Pancreas (tissue), 10 donors: ENCODE measurements at regions not wholly inside any gene's neighbourhood (a gene's known extent, or its start where the extent isn't known, plus 50 kb on each side); places are given as distances from the start of the nearest gene placed in this dataset.

Source experiments
- ATAC-seq, 4 donors: fragments of 200-7000 bp; cut with Tn5 transposase; one replicate each; pipeline versions ENCODE4 v1.8.0 to v1.9.1; 2020; ENCODE audit warnings: mild to moderate bottlenecking in 4 of 4, moderate library complexity in 4 of 4
- DNase-seq, 6 donors: peaks; one replicate each; pipeline ENCODE4 v3.0.0-alpha.2; 2020
- FAIRE-seq: peaks from 2 replicates; lab custom pipeline; 2012; peaks lifted over from hg19 to GRCh38; lab: Jason Lieb, UNC
- H3K27ac ChIP-seq, 4 donors: fragments of 200-600 bp; sonication (generic); 1 replicate in 3 of 4; 2 replicates in 1 of 4; pipeline versions ENCODE4 v1.5.0 to v1.8.0; 2020
- H3K27me3 ChIP-seq, 4 donors: fragments of 200-600 bp; one replicate each; pipeline ENCODE4 v1.8.0; 2021
- H3K36me3 ChIP-seq, 3 donors: fragments of 200-600 bp; sonication (generic) in 1 of 3; one replicate each; pipeline versions ENCODE4 v1.5.0 to v1.8.0; 2020 to 2021
- H3K4me1 ChIP-seq, 3 donors: fragments of 200-600 bp; one replicate each; pipeline ENCODE4 v1.8.0; 2021
- H3K4me3 ChIP-seq, 4 donors: fragments of 200-600 bp; sonication (generic) in 2 of 4; one replicate each; pipeline versions ENCODE4 v1.5.0 to v1.8.0; 2020 to 2021
- H3K9me3 ChIP-seq, 4 donors: fragments of 200-600 bp; one replicate each; pipeline ENCODE4 v1.8.0; 2021
- CTCF ChIP-seq, 4 donors: fragments of 200-600 bp; sonication (generic) in 3 of 4; IDR thresholded peaks; one replicate each; pipeline versions ENCODE4 v1.5.0 to v1.8.0; 2021; ENCODE audit warnings: antibody characterized with exemption in 4 of 4
- WGBS, 2 donors: extraction: QIAGEN DNeasy Blood & Tissue Kit; methylation state at CpG; one replicate each; pipeline ENCODE4 v1.1.7; 2013; 5-methylcytosine and 5-hydroxymethylcytosine counted together
- intact Hi-C, 3 donors: fragments of 100-400 bp; cut with DNase I; formaldehyde crosslinking; loops; one replicate each; pipeline versions ENCODE4 v1.11.1 to v1.14.2; 2022
- donor health status: healthy with polysubstance abuse.
- donor health status: DM: no; HTN: no; CAD: no; lungs with moderate emphysema.
- donor health status: DM: no; HTN: no; CAD: no.
- donor health status: control.
- donor health status: control.
- donor health status: Bipolar disorder and iron deficiency.
- donor health status: DM: yes; HTN: yes; CAD: no.
- donor health status: DM: no; HTN: no; CAD: no.
- donor health status: DM: no; HTN: no; CAD: no.
- donor health status: DM: yes; HTN: yes; CAD: no.

GRCh38 chr5:82835488-82835887 is 241.7 kb downstream of the TMEM167A start:
- no peak for ATAC-seq
- no peaks in the 10 kb centered on the region for H3K4me1 ChIP-seq
- TF ChIP-seq CTCF (IDR thresholded peaks at IDR 0.05): no peak
- no peaks in the 10 kb centered on the region for H3K27me3 ChIP-seq
- no peaks in the 10 kb centered on the region for H3K36me3 ChIP-seq
- FAIRE-seq: no peak
- no peak overlapping the region for H3K27ac ChIP-seq
- DNase-seq: no peak
- intact Hi-C loops: no loop called here
- H3K9me3 ChIP-seq: no peaks in the 10 kb centered on the region
- no peak overlapping the region for H3K4me3 ChIP-seq

- Histone ChIP-seq H3K27ac (no peak overlapping the region), H3K4me3 (no peak overlapping the region), H3K27me3 (no peaks in the 10 kb centered on the region), H3K4me1 (no peaks in the 10 kb centered on the region), H3K9me3 (no peaks in the 10 kb centered on the region), H3K36me3 (no peaks in the 10 kb centered on the region)
- intact Hi-C loops: no loop called here
- DNase-seq (no peak), ATAC-seq (no peak), FAIRE-seq (no peak)
- no peak for TF ChIP-seq CTCF (IDR thresholded peaks at IDR 0.05)
Measured at GRCh38 chr5:82834151-82834550, 243.0 kb downstream of the TMEM167A start.

GRCh38 chr5:82833277-82833676 is 243.9 kb downstream of the TMEM167A start:
- H3K4me1 ChIP-seq: no peaks in the 10 kb centered on the region
- H3K27ac ChIP-seq: no peak overlapping the region
- DNase-seq (no peak), FAIRE-seq (no peak), ATAC-seq (no peak)
- H3K9me3 ChIP-seq: no peaks in the 10 kb centered on the region
- H3K27me3 ChIP-seq: no peaks in the 10 kb centered on the region
- no peak overlapping the region for H3K4me3 ChIP-seq
- intact Hi-C loops: no loop called here
- WGBS, 2 donors: 90 to 94% methylated on average over 3 of the region's 3 CpGs
- no peak for TF ChIP-seq CTCF (IDR thresholded peaks at IDR 0.05)
- no peaks in the 10 kb centered on the region for H3K36me3 ChIP-seq

GRCh38 chr5:82832445-82832844 is 244.7 kb downstream of the TMEM167A start:
- H3K4me3 ChIP-seq: no peak overlapping the region
- H3K9me3 ChIP-seq: no peaks in the 10 kb centered on the region
- no peak overlapping the region for H3K27ac ChIP-seq
- H3K27me3 ChIP-seq: no peaks in the 10 kb centered on the region
- DNase-seq (no peak), ATAC-seq (no peak), FAIRE-seq (no peak)
- no peaks in the 10 kb centered on the region for H3K36me3 ChIP-seq
- no peaks in the 10 kb centered on the region for H3K4me1 ChIP-seq
- TF ChIP-seq CTCF (IDR thresholded peaks at IDR 0.05): no peak
- WGBS, 2 donors: 78 to 82% methylated on average over 2 of the region's 2 CpGs
- intact Hi-C loops: no loop called here

GRCh38 chr5:82828211-82828610 is 249.0 kb downstream of the TMEM167A start:
- WGBS, 2 donors: 56 to 59% methylated on average over 3 of the region's 3 CpGs

More at GRCh38 chr5:82828211-82828610, 249.0 kb downstream of the TMEM167A start:
- Histone ChIP-seq H3K27ac (no peak overlapping the region), H3K4me3 (no peak overlapping the region), H3K4me1 (no peaks in the 10 kb centered on the region), H3K9me3 (no peaks in the 10 kb centered on the region), H3K36me3 (no peaks in the 10 kb centered on the region), H3K27me3 (no peaks in the 10 kb centered on the region)
- no peak for FAIRE-seq
- TF ChIP-seq CTCF (IDR thresholded peaks at IDR 0.05): no peak
- no peak for DNase-seq
- no peak for ATAC-seq
- intact Hi-C loops: no loop called here
